ENCODE measurements at regions not wholly inside any gene's neighbourhood (a gene's known extent, or its start where the extent isn't known, plus 50 kb on each side); places are given as distances from the start of the nearest gene placed in this dataset.
"Not testable (repeated sequence)": the region's sequence is repeated elsewhere in the genome, so short reads cannot be mapped to it uniquely, and the experiment has no call there.

- TF ChIP-seq, protein P1, sequence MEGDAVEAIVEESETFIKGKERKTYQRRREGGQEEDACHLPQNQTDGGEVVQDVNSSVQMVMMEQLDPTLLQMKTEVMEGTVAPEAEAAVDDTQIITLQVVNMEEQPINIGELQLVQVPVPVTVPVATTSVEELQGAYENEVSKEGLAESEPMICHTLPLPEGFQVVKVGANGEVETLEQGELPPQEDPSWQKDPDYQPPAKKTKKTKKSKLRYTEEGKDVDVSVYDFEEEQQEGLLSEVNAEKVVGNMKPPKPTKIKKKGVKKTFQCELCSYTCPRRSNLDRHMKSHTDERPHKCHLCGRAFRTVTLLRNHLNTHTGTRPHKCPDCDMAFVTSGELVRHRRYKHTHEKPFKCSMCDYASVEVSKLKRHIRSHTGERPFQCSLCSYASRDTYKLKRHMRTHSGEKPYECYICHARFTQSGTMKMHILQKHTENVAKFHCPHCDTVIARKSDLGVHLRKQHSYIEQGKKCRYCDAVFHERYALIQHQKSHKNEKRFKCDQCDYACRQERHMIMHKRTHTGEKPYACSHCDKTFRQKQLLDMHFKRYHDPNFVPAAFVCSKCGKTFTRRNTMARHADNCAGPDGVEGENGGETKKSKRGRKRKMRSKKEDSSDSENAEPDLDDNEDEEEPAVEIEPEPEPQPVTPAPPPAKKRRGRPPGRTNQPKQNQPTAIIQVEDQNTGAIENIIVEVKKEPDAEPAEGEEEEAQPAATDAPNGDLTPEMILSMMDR (IDR thresholded peaks at IDR 0.05; ENCODE audit: low read length), result no peak
- TF ChIP-seq EZH2 (IDR thresholded peaks at IDR 0.05; ENCODE audit: borderline replicate concordance, low read length), result no peak
- Histone ChIP-seq H2AFZ (ENCODE audit: low read length) (no peak overlapping the region), H4K20me1 (ENCODE audit: insufficient read depth, low read length) (no peaks in the 10 kb centered on the region), H3K4me2 (ENCODE audit: low read length) (no peak overlapping the region), H3K9me3 (ENCODE audit: low read length) (no peaks in the 10 kb centered on the region), H3K36me3 (ENCODE audit: insufficient read depth, low read length) (no peaks in the 10 kb centered on the region), H3K9ac (ENCODE audit: low read length) (no peak overlapping the region), H3K4me1 (ENCODE audit: insufficient read depth, low read length, severe bottlenecking) (no peaks in the 10 kb centered on the region), H3K9me2 (ENCODE audit: low read depth, low read length) (no peaks in the 10 kb centered on the region), H3K27ac (ENCODE audit: low read depth, low read length, poor library complexity, severe bottlenecking) (no peak overlapping the region), H3K27me3 (ENCODE audit: insufficient read depth, low read length) (no peaks in the 10 kb centered on the region), H3K4me3 (ENCODE audit: low read depth, low read length, poor library complexity, severe bottlenecking) (no peak overlapping the region), H3F3A (ENCODE audit: insufficient read depth, low read length) (no peaks in the 10 kb centered on the region), H3K79me2 (ENCODE audit: insufficient read depth, low read length) (no peaks in the 10 kb centered on the region)
These were observed 438.7 kb upstream of the NRP1 start for GRCh38 chr10:33773253-33773573.

DNA sequence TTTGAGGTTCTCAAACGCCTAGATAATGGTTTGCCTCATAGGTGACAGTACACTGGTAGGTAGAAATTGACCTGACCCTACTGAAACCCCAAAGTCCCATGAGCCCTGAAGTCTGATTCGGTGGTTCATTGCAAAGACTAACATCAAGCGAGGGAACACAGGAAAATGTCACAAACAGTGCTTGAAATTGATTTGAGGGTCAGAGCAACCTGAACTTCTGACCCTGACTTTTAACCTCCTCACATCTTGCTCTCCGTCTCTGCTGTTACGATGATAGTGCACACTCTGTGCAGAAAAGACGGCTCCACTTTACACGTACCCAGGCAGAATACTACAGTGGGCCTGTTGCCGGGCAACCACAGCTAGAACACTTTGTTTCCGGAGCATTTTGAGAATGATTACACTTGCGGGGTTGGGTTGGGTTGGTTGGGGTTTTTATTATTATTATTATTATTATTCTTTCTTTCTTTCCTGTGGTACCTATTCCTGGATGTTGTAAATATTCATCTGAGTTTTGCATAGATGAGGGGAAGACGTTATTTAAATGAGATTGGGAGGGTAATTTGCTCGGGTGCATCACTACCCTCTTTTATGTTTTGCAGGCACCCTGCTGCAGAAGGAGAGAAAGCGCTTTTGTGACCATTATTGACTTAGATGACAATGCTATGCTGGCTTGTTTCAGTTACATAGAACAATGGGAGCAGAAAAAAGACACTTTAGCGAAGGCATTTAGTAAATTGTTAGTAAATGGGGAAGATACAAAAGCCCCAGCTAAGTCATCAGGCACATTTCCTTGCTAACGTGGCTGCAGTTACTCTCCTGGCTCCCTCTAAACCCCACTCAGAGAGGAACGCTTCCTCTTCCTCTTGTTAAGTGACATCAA is 438.1 kb upstream of the NRP1 start:
- Histone ChIP-seq H3K27ac (ENCODE audit: low read depth, low read length, poor library complexity, severe bottlenecking) (no peak overlapping the region), H3F3A (ENCODE audit: insufficient read depth, low read length) (no peaks in the 10 kb centered on the region), H3K4me1 (ENCODE audit: insufficient read depth, low read length, severe bottlenecking) (no peaks in the 10 kb centered on the region), H3K27me3 (ENCODE audit: insufficient read depth, low read length) (no peaks in the 10 kb centered on the region), H3K4me3 (ENCODE audit: low read depth, low read length, poor library complexity, severe bottlenecking) (no peak overlapping the region), H3K9ac (ENCODE audit: low read length) (no peak overlapping the region), H3K4me2 (ENCODE audit: low read length) (no peak overlapping the region), H4K20me1 (ENCODE audit: insufficient read depth, low read length) (no peaks in the 10 kb centered on the region), H2AFZ (ENCODE audit: low read length) (no peak overlapping the region), H3K9me2 (ENCODE audit: low read depth, low read length) (no peaks in the 10 kb centered on the region), H3K79me2 (ENCODE audit: insufficient read depth, low read length) (no peaks in the 10 kb centered on the region), H3K9me3 (ENCODE audit: low read length) (no peaks in the 10 kb centered on the region), H3K36me3 (ENCODE audit: insufficient read depth, low read length) (no peaks in the 10 kb centered on the region)
- TF ChIP-seq, protein P1 (IDR thresholded peaks at IDR 0.05; ENCODE audit: low read length), result no peak
- TF ChIP-seq EZH2 (IDR thresholded peaks at IDR 0.05; ENCODE audit: borderline replicate concordance, low read length), result no peak

- not testable (repeated sequence) for H3K9ac ChIP-seq (ENCODE audit: low read length); H3K4me3 ChIP-seq (ENCODE audit: low read depth, low read length, poor library complexity, severe bottlenecking)
These were observed 437.4 kb upstream of the NRP1 start for GRCh38 chr10:33771856-33772255.

DNA sequence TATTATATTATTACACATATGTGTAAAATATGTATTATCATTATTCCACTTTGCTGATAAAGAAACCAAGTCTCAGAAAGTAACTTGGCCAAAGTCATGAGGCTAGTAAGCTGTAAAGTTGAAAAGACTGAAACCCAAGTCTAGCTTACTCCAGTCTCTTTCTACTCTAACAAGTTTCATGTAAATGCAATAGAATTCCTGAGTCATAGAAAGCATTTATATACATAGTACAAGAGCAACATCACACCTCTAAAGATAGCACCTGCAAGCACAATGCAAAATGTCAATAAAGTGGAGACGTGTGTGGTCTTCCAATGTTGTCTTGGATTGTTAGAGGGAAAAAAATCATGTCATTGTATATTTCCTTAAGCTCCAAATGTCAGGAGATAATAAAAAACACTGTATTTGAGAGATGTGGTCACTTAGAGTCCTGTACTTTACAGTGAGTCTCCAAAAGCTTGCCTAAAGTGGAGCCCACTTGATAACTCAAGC is 430.3 kb upstream of the NRP1 start:
- no peak overlapping the region for H3K27ac ChIP-seq (ENCODE audit: low read depth, low read length, poor library complexity, severe bottlenecking)
- no peaks in the 10 kb centered on the region for H3K4me1 ChIP-seq (ENCODE audit: insufficient read depth, low read length, severe bottlenecking)
- no peaks in the 10 kb centered on the region for H3F3A ChIP-seq (ENCODE audit: insufficient read depth, low read length)
- H4K20me1 ChIP-seq (ENCODE audit: insufficient read depth, low read length), result no peaks in the 10 kb centered on the region
- H3K4me3 ChIP-seq (ENCODE audit: low read depth, low read length, poor library complexity, severe bottlenecking), result no peak overlapping the region
- no peaks in the 10 kb centered on the region for H3K9me2 ChIP-seq (ENCODE audit: low read depth, low read length)
- H3K9ac ChIP-seq (ENCODE audit: low read length), result no peak overlapping the region
- H3K9me3 ChIP-seq (ENCODE audit: low read length), result no peaks in the 10 kb centered on the region
- H3K79me2 ChIP-seq (ENCODE audit: insufficient read depth, low read length), result no peaks in the 10 kb centered on the region
- no peaks in the 10 kb centered on the region for H3K27me3 ChIP-seq (ENCODE audit: insufficient read depth, low read length)
- H3K4me2 ChIP-seq (ENCODE audit: low read length), result no peak overlapping the region
- H3K36me3 ChIP-seq (ENCODE audit: insufficient read depth, low read length), result no peaks in the 10 kb centered on the region
- H2AFZ ChIP-seq (ENCODE audit: low read length), result no peak overlapping the region
- no peak for TF ChIP-seq EZH2 (IDR thresholded peaks at IDR 0.05; ENCODE audit: borderline replicate concordance, low read length)
- TF ChIP-seq, protein P1 (IDR thresholded peaks at IDR 0.05; ENCODE audit: low read length), result no peak

More at GRCh38 chr10:33771856-33772255, 437.4 kb upstream of the NRP1 start:
- H3K27ac ChIP-seq (ENCODE audit: low read depth, low read length, poor library complexity, severe bottlenecking); H3K4me1 ChIP-seq (ENCODE audit: insufficient read depth, low read length, severe bottlenecking); H3K9me2 ChIP-seq (ENCODE audit: low read depth, low read length); H3K4me2 ChIP-seq (ENCODE audit: low read length); H3K9me3 ChIP-seq (ENCODE audit: low read length); H2AFZ ChIP-seq (ENCODE audit: low read length); H4K20me1 ChIP-seq (ENCODE audit: insufficient read depth, low read length); H3F3A ChIP-seq (ENCODE audit: insufficient read depth, low read length); H3K36me3 ChIP-seq (ENCODE audit: insufficient read depth, low read length); H3K79me2 ChIP-seq (ENCODE audit: insufficient read depth, low read length); H3K27me3 ChIP-seq (ENCODE audit: insufficient read depth, low read length): not testable (repeated sequence)

All from OCI-LY1 (cell line).